ENCODE measurements at regions not wholly inside any gene's neighbourhood (a gene's known extent, or its start where the extent isn't known, plus 50 kb on each side); places are given as distances from the start of the nearest gene placed in this dataset.

DNA sequence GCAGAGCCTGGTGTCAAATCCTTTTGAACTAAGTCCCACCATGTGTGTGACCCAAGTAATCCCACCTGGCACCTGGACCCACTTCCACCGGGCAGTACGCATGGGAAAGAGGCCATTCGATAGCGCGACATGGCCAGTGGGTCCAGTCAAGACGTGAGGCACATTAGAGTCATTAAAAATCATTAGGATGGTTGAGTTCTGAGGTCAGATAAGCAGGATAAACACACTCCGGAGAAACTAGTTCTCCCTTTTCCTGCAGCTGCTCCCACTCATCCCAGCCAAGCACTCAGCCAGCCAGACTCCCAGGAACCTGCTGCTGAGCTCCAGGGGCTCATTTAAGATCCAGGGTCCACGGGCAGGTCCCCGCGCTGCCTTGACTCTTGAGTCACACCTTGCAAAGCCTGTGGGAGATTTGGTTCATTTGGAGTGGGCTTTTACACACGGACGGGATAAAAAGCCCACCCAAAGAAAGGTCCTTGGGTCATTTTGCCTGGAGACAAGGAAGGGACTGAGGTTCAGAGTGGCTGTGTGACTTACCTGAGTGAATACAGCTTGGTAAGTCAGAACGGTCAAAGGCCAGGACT is 313.9 kb downstream of the BCL11B start:
- no peak for DNase-seq

DNA sequence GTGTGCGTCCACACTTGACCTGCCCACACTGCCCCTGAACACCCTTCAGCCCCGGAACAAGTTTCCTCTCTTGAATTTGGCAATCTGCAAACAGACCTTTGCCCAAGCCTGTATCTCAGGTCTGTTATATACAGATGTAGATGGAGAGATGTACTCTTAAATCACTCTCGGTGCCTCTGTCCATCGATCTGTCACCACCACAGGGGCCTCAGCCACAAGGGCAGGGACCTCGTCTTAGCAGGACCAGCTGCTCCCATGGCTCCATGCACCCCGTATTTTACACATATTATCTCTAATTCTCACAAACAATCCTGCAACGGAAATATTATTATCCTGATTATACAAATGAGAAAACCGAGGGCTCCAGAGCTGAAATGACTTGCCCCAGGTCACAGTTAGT is 313.4 kb downstream of the BCL11B start:
- DNase-seq, result no peak

DNA sequence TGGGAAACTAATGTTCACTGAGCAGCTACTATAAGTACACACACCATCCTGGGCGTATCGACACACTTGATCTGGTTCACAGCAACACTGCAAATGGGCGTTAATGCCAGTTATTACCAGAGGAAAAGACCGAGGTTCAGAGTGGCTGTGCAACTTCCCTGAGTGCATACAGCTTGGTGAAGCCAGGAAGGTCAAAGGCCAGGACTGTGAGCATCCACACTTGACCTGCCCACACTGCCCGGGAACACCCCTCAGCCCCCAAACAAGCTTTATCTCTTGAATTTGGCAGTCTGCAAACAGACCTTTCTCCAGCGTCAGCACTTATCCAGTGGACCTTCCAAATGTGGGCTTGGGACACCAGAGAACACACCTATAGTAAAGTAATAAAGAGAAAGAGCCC is 312.6 kb downstream of the BCL11B start:
- no peak for DNase-seq

DNA sequence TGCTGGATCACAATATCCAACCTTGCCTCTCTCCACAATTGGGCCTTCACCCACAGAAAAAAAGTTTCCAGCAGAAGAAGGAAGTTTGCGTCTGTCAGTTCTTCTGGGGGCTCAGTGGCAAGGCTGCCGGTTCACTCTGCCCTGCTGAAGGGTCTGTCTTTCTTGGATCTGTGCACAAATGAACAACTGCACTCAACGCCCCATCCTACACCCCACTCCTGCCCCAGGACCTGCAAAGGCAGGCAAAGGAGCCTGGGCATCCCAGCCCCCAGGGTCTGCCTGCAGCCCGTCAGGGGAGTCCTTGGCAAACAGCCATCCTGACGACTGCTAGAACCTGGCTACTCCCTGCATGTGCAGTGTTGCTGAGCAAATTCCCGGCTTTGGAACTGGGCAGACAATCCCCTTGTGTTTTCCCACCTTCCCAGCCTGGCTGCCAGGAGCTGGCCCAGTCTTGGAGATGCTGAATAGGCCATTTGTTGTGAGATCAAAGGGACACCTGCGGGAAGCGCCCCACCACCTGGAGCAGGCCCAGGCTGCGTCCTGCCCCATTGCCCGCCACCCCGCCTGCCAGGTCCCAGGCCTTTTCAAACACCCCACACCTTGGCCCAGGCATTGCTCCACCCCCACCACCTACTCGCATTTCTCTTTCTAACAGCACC is 311.9 kb downstream of the BCL11B start:
- DNase-seq, result no peak

DNA sequence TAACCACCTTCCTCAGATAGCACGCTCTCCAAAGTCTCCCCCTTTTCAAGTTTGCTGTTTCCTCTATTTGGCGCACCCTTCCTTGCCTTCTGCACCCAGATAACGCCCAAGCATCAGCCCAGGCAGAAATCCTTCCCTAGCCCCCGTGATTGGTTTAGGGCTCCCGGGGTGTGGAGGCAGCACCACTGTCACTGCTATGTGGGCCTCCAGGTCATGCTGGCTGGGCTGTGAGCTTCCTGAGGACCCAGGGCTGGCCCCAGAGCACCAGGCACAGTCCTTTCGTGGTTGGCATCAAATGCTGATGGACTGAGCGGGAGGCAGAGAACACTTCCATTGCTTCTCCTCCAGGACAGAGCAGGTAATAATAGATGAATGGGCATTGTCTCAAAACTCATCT is 311.4 kb downstream of the BCL11B start:
- no peak for DNase-seq

DNA sequence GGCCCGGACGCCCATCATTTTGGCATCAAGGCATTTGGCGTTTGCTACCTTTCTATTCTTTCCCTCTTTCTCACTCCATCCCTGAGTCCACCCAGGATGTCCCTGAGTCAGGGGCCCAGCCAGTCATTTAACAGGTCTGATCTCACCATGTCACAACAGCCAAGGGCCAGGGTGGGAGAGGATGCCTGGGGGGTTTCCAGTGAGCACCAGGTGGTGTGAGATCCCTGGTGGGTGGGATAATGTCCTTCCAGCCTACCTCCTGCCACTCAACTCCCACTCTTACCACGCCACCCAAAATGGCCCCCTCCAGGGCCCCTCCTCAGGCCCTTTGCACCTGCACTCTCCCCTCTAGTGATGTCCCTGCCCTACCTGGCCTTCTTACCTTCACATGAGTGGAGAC is 310.8 kb downstream of the BCL11B start:
- DNase-seq, result no peak

DNA sequence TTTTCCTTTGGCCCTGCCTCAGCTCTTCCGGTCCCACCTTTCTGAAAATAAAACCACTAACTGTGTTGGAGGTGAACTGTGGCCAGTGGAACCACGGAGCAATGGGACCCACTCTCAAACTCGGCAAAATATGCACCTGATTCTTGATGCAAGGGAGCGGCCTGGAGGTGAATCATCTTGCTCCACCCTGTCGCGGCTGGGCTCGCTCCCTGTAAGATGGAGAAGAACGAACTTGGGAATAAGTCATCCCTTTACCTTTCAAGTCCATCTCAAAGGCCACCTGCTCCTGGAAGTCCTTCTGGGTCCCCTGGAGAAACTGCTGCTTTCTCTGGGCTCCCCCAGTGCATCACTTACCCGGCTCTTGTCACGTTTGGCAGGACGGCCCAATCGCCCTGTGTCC is 309.9 kb downstream of the BCL11B start:
- no peak for DNase-seq

DNA sequence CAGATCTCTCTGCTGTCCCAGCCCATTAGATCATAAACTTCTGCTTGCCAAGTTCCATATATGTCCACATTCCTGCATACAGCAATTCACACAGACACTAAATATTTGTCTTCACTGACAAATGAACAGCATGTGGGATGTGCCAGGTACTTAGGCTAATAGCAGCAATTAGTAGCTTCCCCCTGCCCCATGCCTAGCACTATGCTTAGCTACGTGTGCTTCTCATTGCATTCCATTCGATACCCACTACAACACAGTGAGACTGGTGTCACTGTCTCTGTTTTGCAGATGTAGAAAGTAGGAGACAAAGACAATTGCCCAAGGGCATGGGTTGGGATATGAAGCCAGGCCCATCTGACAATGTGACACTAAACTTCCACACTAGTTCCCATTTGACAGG is 308.4 kb downstream of the BCL11B start:
- no peak for DNase-seq

DNA sequence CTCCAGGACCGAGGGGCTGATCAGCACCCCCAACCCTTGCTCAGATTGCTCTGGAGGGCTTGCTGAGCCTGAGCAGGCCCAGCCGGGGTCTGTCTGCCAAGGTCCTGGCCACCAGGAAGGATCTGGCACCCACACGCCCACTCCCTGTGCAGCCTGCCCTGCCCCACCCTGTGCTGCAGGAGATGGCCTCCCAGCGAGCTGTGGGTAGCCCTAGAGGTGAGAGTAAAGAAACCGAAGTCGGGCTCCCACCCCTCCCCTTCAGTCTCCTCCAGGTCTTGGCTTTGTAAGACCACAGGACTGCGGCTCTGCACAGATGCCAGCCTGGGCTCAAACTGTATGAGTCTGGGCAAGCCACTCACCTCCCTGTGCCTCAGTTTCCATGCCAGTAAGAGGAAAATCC is 307.8 kb downstream of the BCL11B start:
- DNase-seq, result no peak

DNA sequence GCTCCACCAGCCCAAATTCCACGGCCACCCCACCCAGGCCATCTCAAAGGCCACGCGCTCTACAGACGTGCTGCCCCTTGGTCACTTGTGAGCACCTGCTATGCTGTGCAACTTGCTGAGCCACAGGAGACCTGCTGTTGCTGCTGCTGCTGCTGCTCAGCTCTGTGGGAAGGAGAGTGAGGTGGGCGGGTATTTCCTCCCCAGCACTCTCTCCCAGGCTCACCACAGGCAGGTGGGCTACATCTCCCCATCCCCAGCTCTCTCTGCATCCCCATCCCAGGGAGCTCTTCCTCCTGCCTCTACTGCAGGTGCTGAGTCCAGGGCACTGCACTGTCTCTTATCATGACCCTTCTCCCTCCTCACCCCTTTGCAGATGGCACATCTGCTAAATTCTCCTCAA is 306.9 kb downstream of the BCL11B start:
- no peak for DNase-seq

DNA sequence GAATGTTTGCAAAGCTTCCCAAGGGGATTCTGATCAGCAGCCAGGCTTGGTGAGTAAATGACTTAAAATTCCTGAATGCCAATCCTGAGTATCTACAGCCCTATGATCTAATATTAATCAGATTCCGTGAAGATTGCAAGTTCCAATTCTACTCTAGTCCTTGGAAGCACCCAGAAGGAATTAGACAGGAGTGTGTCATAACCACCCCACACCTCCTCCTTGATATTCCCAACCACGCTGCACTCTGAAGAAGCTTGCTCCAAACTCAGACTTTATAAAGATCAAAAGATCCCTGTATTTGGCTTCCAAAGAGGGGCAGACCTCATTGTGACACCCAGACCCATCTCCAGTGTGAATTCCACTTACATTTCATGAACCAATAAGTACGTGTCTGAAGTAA is 306.0 kb downstream of the BCL11B start:
- peak in 1 of 56 donors; percentile 27 for DNase-seq

DNA sequence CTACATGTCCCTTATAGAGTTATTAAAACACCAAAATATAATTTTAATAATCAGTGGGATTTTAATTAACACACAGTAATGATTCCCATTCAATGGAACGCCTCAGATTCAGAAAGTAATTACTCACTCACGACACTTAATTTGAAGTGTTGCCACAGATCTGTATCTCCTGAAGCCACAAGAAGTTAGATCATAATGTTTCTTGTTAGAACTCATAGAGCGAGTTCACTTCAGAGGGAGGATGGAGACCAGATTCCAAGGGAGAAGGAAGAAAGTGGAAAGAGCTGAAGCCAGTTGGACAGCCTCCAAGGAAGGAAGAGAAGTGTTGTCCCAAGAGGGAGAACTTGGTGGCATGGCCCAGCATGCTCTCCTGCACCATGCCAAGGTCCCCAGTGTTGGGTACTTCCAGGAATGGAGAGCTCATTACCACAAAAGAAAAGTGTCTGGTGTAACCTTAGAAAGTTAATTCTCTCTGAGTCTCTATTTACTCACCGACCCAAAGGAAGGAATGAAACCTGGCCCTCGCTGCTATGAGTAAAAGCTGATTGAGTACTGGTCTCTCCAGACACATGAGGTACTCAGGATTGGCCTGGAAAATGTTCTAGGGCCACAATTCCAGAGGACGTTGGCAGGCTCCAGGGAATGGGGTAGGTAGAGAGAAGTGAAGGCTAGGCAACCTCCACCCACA is 305.4 kb downstream of the BCL11B start:
- DNase-seq, result no peak

DNA sequence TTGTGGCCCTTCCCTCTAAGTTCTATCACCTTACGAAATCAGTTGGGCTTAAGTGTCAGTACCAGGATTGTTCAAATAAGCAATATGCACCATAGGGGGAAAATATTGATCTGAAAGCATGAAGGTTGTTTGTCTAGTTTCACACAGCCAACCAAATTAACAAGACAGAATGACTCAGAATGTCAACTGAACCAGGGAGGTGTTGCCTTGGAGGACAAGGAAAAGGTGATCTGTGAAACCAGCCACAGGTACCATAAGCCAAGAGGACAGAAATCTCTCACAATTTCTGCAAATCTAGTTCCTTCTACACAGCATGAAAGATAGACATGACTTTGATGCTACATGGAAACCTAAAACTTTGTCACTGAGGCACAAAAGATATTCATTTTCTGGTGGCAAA is 297.9 kb downstream of the BCL11B start:
- DNase-seq, result no peak

DNA sequence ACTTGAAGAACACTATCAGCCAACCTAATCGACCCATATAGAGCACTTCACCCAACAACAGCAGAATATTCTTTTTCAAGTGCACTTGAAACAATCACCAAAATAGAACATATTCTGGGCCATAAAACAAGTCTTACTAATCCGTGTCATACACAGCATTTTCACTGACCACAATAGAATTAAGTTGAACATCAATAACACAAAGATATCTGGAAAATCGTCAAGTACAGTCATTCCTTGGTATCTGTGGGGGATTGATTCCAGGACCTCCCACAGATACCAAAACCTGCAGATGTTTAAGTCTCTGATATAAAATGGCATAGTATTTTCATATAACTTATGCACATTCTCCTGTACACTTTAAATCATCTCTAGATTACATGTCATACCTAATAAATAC is 295.7 kb downstream of the BCL11B start:
- DNase-seq, result no peak

DNA sequence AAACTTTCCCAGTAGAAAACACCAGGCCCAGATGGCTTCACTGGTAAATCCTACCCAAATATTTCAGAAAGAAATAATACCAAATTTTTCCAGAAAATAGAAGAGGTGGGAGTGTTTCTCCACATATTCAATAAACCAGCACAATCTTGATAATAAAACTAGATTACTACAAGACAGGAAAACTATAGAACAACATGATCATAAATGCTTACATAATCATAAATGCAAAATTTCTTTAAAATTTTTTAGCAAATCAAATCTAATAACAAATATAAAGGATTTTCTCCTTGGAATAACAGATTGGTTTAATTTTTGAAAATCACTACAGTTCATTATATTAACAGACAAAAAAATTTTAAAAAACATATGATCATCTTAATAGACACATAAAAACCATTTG is 294.5 kb downstream of the BCL11B start:
- no peak for DNase-seq

DNA sequence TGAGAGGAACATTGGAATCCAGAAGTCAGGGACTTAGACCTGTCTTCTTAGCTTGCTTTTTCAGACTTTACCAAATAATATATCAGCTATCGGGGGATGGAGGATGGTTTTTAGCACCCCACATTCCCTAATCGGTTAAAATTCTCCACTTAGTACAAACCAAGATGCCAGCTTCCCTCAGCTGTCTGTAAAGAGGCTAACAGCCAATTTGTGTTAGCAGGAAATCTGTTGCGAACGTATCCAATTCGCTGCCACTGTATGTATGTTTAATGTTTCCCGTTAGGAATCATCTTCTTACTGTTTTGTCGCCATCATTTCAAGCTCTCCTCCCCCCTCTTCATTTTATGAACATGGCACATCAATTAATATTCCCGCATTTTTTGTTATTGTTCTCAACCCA is 289.0 kb downstream of the BCL11B start:
- no peak for DNase-seq

DNA sequence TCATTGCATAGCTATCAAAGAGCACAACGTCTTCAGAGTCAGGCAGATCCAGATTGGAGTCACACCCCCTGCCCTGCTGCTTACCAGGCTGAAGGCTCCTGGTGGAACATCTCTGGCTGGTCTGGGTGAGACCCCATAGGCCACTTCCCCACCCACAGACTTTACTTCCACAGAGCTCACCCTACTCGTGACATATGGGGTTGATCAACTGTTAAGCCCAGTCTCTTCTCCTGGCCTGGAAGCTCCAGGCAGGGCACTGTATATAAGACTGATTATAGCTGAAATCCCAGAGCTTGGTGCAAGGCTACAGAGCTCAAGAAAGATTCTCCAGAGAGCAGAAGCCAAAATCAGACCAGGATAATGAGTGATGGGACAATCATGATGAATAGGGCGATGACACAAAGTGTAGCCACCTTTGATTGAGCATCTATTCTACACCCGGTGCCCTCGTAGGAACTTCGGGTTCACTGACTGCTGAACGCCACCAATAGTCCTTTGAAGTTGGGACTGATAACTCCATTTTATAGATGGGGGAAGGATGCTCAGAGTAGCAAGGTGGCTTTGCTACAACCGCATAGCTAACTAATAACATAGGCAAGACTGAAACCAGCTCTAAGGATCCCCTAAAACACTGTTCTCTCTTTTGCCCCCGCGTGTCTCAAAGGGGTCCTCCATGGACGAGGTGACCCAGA is 287.8 kb downstream of the BCL11B start:
- no peak for DNase-seq

DNA sequence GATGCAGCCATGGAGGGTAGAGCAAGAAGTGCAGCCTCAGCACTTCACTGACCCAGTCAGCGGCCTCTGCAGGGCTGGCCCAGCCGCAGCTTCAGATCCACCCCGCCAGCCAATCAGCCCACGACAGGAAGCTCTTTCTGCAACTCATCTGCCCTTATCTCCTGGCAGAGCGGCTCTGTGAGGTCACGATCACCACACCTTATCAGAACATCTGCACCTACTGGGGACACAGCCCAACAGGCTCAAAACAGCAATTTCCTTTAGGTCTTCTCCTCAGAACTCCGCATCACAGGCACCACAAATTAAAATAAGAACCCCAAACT is 287.3 kb downstream of the BCL11B start:
- DNase-seq, result no peak

DNA sequence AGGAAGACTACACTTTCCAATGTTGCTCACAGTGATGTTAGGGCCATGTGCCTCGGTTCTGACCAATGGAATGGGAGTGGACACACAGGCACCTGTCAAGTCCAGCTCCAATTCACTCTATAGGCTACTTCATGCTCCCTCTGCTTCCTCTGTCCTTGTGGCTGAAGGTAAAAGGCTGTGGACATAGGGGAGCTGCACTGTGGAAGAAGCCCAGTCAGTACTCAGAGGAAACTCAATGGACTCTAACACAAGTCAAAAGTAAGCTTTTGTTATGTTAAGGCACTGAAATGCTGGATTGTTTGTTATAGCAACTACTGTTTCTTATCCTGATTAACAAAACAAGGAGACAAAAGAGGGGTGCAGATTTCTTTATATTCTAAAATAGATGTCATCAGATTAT is 278.2 kb downstream of the BCL11B start:
- DNase-seq, result no peak

DNA sequence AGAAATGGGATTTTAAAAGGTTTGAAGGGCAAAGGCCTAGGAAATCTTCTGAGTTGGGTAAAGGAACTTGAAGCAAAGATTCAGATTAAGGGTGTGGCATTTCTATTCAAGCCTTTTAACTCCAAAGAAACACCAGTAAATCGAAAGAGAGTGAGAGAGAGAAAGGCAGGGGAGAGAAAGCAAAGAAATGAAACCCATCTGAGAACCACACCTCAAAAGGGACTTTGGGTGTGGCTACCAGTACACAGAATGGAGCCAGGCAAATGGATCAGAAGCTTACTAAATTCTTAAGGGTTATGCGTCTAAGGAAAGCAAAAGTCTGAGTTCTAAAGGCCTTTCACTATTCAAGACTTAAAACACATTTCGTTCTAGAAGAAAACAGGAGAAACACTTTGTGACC is 277.4 kb downstream of the BCL11B start:
- no peak for DNase-seq

DNA sequence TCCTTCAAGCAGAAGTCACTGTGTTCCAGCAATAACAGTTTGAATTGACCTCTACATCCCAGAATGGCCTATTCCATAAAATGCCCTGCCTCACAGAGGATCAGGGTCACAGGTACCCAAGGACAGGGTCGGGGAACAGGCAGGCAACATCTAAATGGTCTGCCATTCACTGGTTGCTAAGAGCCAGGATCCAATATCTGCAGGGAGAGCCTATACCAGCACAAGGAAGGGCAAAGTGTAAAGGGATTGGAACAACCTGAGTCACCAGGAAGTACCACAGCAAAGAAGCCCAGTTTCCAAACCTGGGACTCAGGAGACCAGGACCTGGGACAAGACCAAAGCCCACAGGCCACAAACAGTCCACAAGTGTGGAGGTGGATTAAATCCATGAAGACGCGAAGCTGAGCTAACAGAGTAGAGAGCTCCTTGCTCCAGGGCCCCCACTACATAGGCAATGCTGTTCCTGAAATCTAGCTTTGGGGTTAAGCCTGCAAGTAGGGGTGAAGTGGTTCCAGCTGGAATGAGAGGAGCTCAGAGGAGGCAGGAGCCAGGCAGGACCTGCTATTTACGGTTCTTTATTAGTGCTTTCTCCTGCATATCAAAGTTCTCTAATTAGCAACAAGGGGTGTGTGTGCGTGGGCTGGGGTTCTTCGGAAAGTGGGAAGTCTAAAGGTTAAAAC is 274.3 kb downstream of the BCL11B start:
- DNase-seq, result no peak

DNA sequence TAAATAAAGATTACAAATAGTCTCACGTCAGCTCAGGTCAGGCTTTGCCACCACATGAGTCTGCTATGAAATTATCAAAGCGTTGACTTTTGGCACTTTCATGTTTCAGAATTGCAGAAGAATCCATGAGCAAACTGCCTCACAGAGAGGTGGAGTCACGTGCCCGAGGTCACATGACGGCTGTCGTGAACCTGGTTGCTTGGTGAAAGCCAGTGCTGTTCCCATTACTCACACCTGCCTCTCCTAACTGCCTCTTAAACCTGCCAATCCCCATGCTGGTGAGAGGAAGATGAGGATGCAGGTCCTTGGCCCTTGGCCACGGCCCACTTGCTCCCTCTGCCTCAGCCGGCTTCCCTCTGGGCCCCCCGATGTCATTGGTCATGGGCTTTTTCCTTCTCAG is 272.7 kb downstream of the BCL11B start:
- DNase-seq, result no peak

All from nucleus accumbens (tissue), 56 donors.